SK-N-SH (cell line): ENCODE measurements at regions not wholly inside any gene's neighbourhood (a gene's known extent, or its start where the extent isn't known, plus 50 kb on each side); places are given as distances from the start of the nearest gene placed in this dataset.

Experiments
- CTCF ChIA-PET: fragments of 300-600, 350-600 bp; formaldehyde crosslinking; extraction: SDS; loops from one replicate; lab custom pipeline; 2021; lab: Yijun Ruan, JAX
- POLR2A ChIA-PET: fragments of 350-600 bp; sonication (Branson Sonifier 250); formaldehyde crosslinking; extraction: SDS; loops from one replicate; lab custom pipeline; 2020; ENCODE audit warnings: antibody characterized with exemption, inconsistent platforms; lab: Yijun Ruan, JAX
- DNase-seq: peaks from one replicate; pipeline ENCODE4 v3.0.0; 2012
- H2AFZ ChIP-seq: fragments of 200-600 bp; sonication (generic); 2 replicates; pipeline ENCODE4 v1.8.1; 2016; ENCODE audit warnings: antibody characterized with exemption, mild to moderate bottlenecking, low read depth
- H3F3A ChIP-seq: fragments of 200-600 bp; sonication (generic); replicated peaks from 2 replicates; pipeline ENCODE3; 2016; ENCODE audit warnings: antibody characterized with exemption, mild to moderate bottlenecking; ENCODE audit not compliant: insufficient read depth
- H3K27ac ChIP-seq, 2 experiments: fragments of 200-500 bp in 1 of 2; fragments of 200-600 bp in 1 of 2; sonication (Bioruptor generic) in 1 of 2; sonication (generic), shearing (Covaris generic) in 1 of 2; 2 replicates each; pipeline versions ENCODE4 v1.5.1 to v1.6.1; 2014 to 2016; ENCODE audit warnings: low read depth in 2 of 2, inconsistent platforms in 1 of 2, low read length in 1 of 2, mild to moderate bottlenecking in 1 of 2, mixed read lengths in 1 of 2
- H3K27me3 ChIP-seq: fragments of 200-600 bp; sonication (generic), shearing (Covaris generic); 2 replicates; pipeline ENCODE4 v1.6.1; 2016; ENCODE audit warnings: mixed run types; ENCODE audit not compliant: insufficient read depth
- H3K36me3 ChIP-seq, 2 experiments: fragments of 200-500 bp in 1 of 2; fragments of 200-600 bp in 1 of 2; sonication (Bioruptor generic) in 1 of 2; sonication (generic) in 1 of 2; replicated peaks in 1 of 2; 2 replicates each; pipeline versions ENCODE3 to v1.5.1; 2014 to 2016; ENCODE audit warnings: low read length in 1 of 2, mild to moderate bottlenecking in 1 of 2; ENCODE audit not compliant: insufficient read depth in 2 of 2, control insufficient read depth in 1 of 2
- H3K4me1 ChIP-seq, 2 experiments: fragments of 200-500 bp in 1 of 2; fragments of 200-600 bp in 1 of 2; sonication (Bioruptor generic) in 1 of 2; sonication (generic), shearing (Covaris generic) in 1 of 2; 2 replicates each; pipeline versions ENCODE4 v1.5.1 to v1.6.1; 2014 to 2016; ENCODE audit warnings: low read depth in 1 of 2, low read length in 1 of 2, mixed run types in 1 of 2; ENCODE audit not compliant: insufficient read depth in 2 of 2, control insufficient read depth in 1 of 2
- H3K4me2 ChIP-seq: fragments of 200-600 bp; sonication (generic), shearing (Covaris generic); 2 replicates; pipeline ENCODE4 v1.6.1; 2017; ENCODE audit warnings: mixed run types
- H3K4me3 ChIP-seq, 2 experiments: fragments of 200-500 bp in 1 of 2; fragments of 200-600 bp in 1 of 2; sonication (Bioruptor generic) in 1 of 2; sonication (generic), shearing (Covaris generic) in 1 of 2; 2 replicates each; pipeline versions ENCODE4 v1.5.1 to v1.8.1; 2014 to 2016; ENCODE audit warnings: low read depth in 2 of 2, inconsistent platforms in 1 of 2, low read length in 1 of 2, mild to moderate bottlenecking in 1 of 2, mixed read lengths in 1 of 2, moderate library complexity in 1 of 2
- H3K79me2 ChIP-seq: fragments of 200-600 bp; sonication (generic); 2 replicates; pipeline ENCODE4 v1.8.1; 2017; ENCODE audit warnings: mild to moderate bottlenecking; ENCODE audit not compliant: insufficient read depth
- H3K9ac ChIP-seq: fragments of 200-600 bp; sonication (generic); 2 replicates; pipeline ENCODE4 v1.6.1; 2017; ENCODE audit warnings: mixed run types
- H3K9me2 ChIP-seq: fragments of 200-600 bp; sonication (generic); 2 replicates; pipeline ENCODE4 v1.6.1; 2017; ENCODE audit warnings: mixed run types
- H3K9me3 ChIP-seq: fragments of 200-600 bp; sonication (generic); 2 replicates; pipeline ENCODE4 v1.6.1; 2017; ENCODE audit warnings: mixed run types, mild to moderate bottlenecking, moderate library complexity
- H4K20me1 ChIP-seq: fragments of 200-600 bp; sonication (generic); 2 replicates; pipeline ENCODE4 v1.6.1; 2017; ENCODE audit warnings: mild to moderate bottlenecking, mixed run types; ENCODE audit not compliant: insufficient read depth
- ELF1 ChIP-seq: IDR thresholded peaks from 2 replicates; pipeline ENCODE4 v1.4.0; 2012
- EP300 ChIP-seq, 2 experiments: IDR thresholded peaks; 2 replicates each; pipeline versions ENCODE4 v1.4.0 to v1.6.1; 2012; ENCODE audit warnings: borderline replicate concordance in 1 of 2, low read depth in 1 of 2, low read length in 1 of 2
- FOXJ3 ChIP-seq: sonication (generic); formaldehyde crosslinking; IDR thresholded peaks from 2 replicates; pipeline ENCODE4 v1.5.1; 2020; ENCODE audit warnings: mild to moderate bottlenecking, missing genetic modification reagents
- FOXM1 ChIP-seq: IDR thresholded peaks from 2 replicates; pipeline ENCODE4 v1.4.0; 2012; ENCODE audit warnings: low read depth, mild to moderate bottlenecking
- GABPA ChIP-seq: IDR thresholded peaks from 2 replicates; pipeline ENCODE4 v1.4.0; 2012; ENCODE audit warnings: low read depth, mild to moderate bottlenecking
- GATA2 ChIP-seq: sonication (generic); formaldehyde crosslinking; IDR thresholded peaks from 2 replicates; pipeline ENCODE4 v1.5.0; 2020; ENCODE audit warnings: mild to moderate bottlenecking, missing genetic modification reagents
- JUND ChIP-seq: IDR thresholded peaks from 2 replicates; pipeline ENCODE4 v1.4.0; 2012
- MAX ChIP-seq: IDR thresholded peaks from 2 replicates; pipeline ENCODE4 v1.4.0; 2012; ENCODE audit warnings: low read depth
- RAD21 ChIP-seq: IDR thresholded peaks from 2 replicates; pipeline ENCODE4 v1.6.1; 2012; ENCODE audit warnings: mild to moderate bottlenecking, low read length
- REST ChIP-seq: IDR thresholded peaks from 2 replicates; pipeline ENCODE4 v1.6.1; 2012; ENCODE audit warnings: mild to moderate bottlenecking, low read depth, low read length, moderate library complexity
- RFX5 ChIP-seq: IDR thresholded peaks from 2 replicates; pipeline ENCODE4 v1.6.1; 2012; ENCODE audit warnings: mild to moderate bottlenecking, improper control_type of control experiment, low read length
- TCF12 ChIP-seq: IDR thresholded peaks from 2 replicates; pipeline ENCODE4 v1.4.0; 2012
- TEAD4 ChIP-seq: IDR thresholded peaks from 2 replicates; pipeline ENCODE4 v1.4.0; 2012; ENCODE audit warnings: mild to moderate bottlenecking, borderline replicate concordance; ENCODE audit not compliant: insufficient read depth
- USF1 ChIP-seq: IDR thresholded peaks from 2 replicates; pipeline ENCODE4 v1.4.0; 2012; ENCODE audit warnings: low read depth, borderline replicate concordance
- USF2 ChIP-seq: fragments of 150-350 bp; IDR thresholded peaks from 2 replicates; pipeline ENCODE4 v1.6.1; 2017; ENCODE audit warnings: antibody characterized with exemption, low read length, low read depth, borderline replicate concordance
- YY1 ChIP-seq: IDR thresholded peaks from 2 replicates; pipeline ENCODE4 v1.4.0; 2012; ENCODE audit warnings: low read depth, mild to moderate bottlenecking
- WGBS: methylation state at CpG from one replicate; pipeline ENCODE4 v1.1.6; 2017; ENCODE audit warnings: low lambda C conversion rate; 5-methylcytosine and 5-hydroxymethylcytosine counted together
- TF ChIP-seq, protein P1 (sequence below): fragments of 200-600 bp; sonication (generic); IDR thresholded peaks from 2 replicates; pipeline ENCODE4 v1.6.1; 2017; ENCODE audit warnings: antibody characterized with exemption, mild to moderate bottlenecking, moderate library complexity
- TF ChIP-seq, protein P2 (sequence below): IDR thresholded peaks from 2 replicates; pipeline ENCODE4; 2012

- TF ChIP-seq REST = no peak
- TF ChIP-seq USF1 = no peak
- TF ChIP-seq FOXM1 = no peak
These were observed 114.2 kb upstream of the NR5A2 start (continued) for GRCh38 chr1:199913318-199913717.

- Histone ChIP-seq H3K9me3 (no peaks in the 10 kb centered on the region), H3K4me1 (no peaks in the 10 kb centered on the region; a peak in 1 of 4 replicates), H2AFZ (no peak overlapping the region), H3K4me3 (no peak overlapping the region), H3K27me3 (no peaks in the 10 kb centered on the region), H3K9ac (no peak overlapping the region), H3K4me2 (no peak overlapping the region), H3K27ac (no peak overlapping the region), H3K9me2 (no peaks in the 10 kb centered on the region), H4K20me1 (no peaks in the 10 kb centered on the region), H3F3A (no peaks in the 10 kb centered on the region), H3K36me3 (no peaks in the 10 kb centered on the region), H3K79me2 (no peaks in the 10 kb centered on the region)
- 74% methylated on average over 5 of the region's 5 CpGs for WGBS
- DNase-seq = no peak
- ChIA-PET POLR2A (no interaction called here), CTCF (interaction anchor here (1.5 kb wide), 1 partner anchor 230 kb away, joined by 5 read pairs; no protein-coding TSS in a partner anchor)
- TF ChIP-seq, protein P1, sequence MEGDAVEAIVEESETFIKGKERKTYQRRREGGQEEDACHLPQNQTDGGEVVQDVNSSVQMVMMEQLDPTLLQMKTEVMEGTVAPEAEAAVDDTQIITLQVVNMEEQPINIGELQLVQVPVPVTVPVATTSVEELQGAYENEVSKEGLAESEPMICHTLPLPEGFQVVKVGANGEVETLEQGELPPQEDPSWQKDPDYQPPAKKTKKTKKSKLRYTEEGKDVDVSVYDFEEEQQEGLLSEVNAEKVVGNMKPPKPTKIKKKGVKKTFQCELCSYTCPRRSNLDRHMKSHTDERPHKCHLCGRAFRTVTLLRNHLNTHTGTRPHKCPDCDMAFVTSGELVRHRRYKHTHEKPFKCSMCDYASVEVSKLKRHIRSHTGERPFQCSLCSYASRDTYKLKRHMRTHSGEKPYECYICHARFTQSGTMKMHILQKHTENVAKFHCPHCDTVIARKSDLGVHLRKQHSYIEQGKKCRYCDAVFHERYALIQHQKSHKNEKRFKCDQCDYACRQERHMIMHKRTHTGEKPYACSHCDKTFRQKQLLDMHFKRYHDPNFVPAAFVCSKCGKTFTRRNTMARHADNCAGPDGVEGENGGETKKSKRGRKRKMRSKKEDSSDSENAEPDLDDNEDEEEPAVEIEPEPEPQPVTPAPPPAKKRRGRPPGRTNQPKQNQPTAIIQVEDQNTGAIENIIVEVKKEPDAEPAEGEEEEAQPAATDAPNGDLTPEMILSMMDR = no peak
- no peak for TF ChIP-seq ELF1
- TF ChIP-seq TCF12 = no peak
- no peak for TF ChIP-seq TEAD4
- TF ChIP-seq, protein P2, sequence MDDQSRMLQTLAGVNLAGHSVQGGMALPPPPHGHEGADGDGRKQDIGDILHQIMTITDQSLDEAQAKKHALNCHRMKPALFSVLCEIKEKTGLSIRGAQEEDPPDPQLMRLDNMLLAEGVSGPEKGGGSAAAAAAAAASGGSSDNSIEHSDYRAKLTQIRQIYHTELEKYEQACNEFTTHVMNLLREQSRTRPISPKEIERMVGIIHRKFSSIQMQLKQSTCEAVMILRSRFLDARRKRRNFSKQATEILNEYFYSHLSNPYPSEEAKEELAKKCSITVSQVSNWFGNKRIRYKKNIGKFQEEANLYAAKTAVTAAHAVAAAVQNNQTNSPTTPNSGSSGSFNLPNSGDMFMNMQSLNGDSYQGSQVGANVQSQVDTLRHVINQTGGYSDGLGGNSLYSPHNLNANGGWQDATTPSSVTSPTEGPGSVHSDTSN = no peak
- TF ChIP-seq FOXM1 = no peak
- TF ChIP-seq JUND = no peak
- TF ChIP-seq GABPA = no peak
- TF ChIP-seq USF2 = no peak
- TF ChIP-seq EP300 (IDR thresholded peaks at IDR 0.05; ENCODE audit: borderline replicate concordance in 1 of 2, low read depth in 1 of 2, low read length in 1 of 2) = no peak
- TF ChIP-seq RAD21 = no peak
- no peak for TF ChIP-seq MAX
- no peak for TF ChIP-seq RFX5
- TF ChIP-seq GATA2 (CRISPR knock-in tag) = no peak
- TF ChIP-seq YY1 = no peak
- TF ChIP-seq FOXJ3 (CRISPR knock-in tag) = no peak
These were observed 113.0 kb upstream of the NR5A2 start for GRCh38 chr1:199914546-199914945.
